Spleen (tissue), 7 donors: ENCODE measurements at regions not wholly inside any gene's neighbourhood (a gene's known extent, or its start where the extent isn't known, plus 50 kb on each side); places are given as distances from the start of the nearest gene placed in this dataset.

Experiments used
- CTCF ChIP-seq, 11 experiments: fragments of 200-600 bp in 7 of 11; fragments of 450-650 bp in 4 of 11; sonication (generic) in 4 of 11; IDR thresholded peaks in 8 of 11; conservative IDR thresholded peaks in 3 of 11; 1 replicate in 7 of 11; 2 replicates in 4 of 11; pipeline versions ENCODE4 v1.4.0 to v1.8.0; 2016 to 2021; ENCODE audit warnings: antibody characterized with exemption in 11 of 11, inconsistent platforms in 4 of 11, mild to moderate bottlenecking in 1 of 11
- POLR2A ChIP-seq, 3 donors: fragments of 450-650 bp; IDR thresholded peaks; one replicate each; pipeline ENCODE4 v1.5.1; 2017; ENCODE audit warnings: antibody characterized with exemption in 3 of 3, mild to moderate bottlenecking in 1 of 3
- donor health status: DM: no; HTN: no; CAD: no; lungs with moderate emphysema.
- donor health status: DM: no; HTN: no; CAD: no.
- donor health status: DM: no; HTN: no; CAD: no.

- TF ChIP-seq CTCF (IDR thresholded peaks at IDR 0.05 in 8 of 11, conservative IDR thresholded peaks at IDR 0.05 in 3 of 11) (no peak), POLR2A (IDR thresholded peaks at IDR 0.05) (peak in 1 of 3 donors; percentile 37)
These were observed 97.4 kb upstream of the KLF13 start for GRCh38 chr15:31228980-31229826.
